Left kidney (tissue), 1 donor: ENCODE measurements at regions not wholly inside any gene's neighbourhood (a gene's known extent, or its start where the extent isn't known, plus 50 kb on each side); places are given as distances from the start of the nearest gene placed in this dataset.
A peak's percentile ranks its signal among the peaks of the same experiment; 100 is the strongest.

Experiments
- DNase-seq: peaks from one replicate; pipeline ENCODE4 v3.0.0-alpha.2; 2013

DNA sequence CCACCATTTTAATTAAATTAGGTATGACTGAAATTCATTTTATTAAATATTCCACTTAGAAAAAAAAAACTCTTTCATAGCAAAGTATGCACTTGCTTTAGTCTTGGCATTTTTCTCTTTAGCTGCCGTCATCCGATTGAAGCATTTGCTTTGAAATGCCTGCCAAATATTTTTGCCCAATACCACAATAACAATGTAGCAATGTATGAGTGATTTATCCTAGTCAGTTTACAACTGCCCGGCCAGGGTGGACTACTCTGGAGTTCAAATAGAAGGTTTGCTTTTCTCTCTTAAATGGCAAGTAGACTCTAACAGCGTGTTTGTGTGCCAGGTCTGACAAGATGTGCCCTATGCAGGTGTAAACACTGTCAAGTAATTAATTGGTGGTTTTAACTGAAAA lies 675.3 kb upstream of the SGCG start:
- no peak for DNase-seq

- no peak for DNase-seq
Measured at GRCh38 chr13:22506096-22506691, 674.6 kb upstream of the SGCG start.

- DNase-seq = no peak
Measured at GRCh38 chr13:22517544-22517943, 663.2 kb upstream of the SGCG start.

DNA sequence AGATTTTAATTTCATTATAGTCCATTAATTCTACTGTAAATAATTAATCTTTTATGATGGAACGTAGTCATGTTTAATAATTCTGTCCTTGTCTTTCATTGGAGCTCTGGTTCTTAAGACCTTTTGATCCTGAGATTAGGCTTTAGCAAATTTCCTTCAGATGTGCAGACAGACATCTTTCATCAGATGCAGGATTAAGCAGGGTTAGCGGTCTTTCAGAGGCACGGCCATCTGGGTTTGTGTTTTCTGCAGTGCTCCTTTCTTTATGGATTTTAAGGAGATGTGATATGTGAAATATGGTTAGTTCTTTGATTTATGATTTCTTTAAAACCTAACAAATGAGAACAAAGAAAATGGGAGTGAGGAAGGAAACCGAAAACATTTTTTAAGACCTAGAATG lies 643.9 kb upstream of the SGCG start:
- no peak for DNase-seq

DNA sequence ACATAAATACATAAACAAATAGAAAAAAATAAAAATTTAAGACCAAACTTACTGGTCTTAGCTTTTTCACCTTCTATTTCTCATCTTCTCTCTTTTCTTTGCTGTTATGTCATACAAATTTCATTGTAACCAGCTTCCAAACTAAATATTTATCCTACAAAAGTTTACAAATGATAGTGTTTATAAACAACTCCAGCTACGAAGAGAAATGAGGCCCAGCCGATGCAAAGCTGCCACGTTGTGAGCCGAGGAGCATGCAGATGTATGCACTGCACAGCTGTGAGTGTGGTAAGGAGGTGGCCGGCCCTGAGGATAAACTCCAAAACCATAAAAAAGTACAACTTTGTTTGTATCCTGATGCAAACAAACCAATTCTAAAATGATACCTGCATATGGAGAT lies 642.4 kb upstream of the SGCG start:
- no peak for DNase-seq

- DNase-seq = no peak
Measured at GRCh38 chr13:22549126-22549525, 631.7 kb upstream of the SGCG start.

- no peak for DNase-seq
Measured at GRCh38 chr13:22561581-22561980, 619.2 kb upstream of the SGCG start.

GRCh38 chr13:22562116-22562515 lies 618.7 kb upstream of the SGCG start:
- no peak for DNase-seq

- DNase-seq = no peak
Measured at GRCh38 chr13:22563272-22563671, 617.5 kb upstream of the SGCG start.

DNA sequence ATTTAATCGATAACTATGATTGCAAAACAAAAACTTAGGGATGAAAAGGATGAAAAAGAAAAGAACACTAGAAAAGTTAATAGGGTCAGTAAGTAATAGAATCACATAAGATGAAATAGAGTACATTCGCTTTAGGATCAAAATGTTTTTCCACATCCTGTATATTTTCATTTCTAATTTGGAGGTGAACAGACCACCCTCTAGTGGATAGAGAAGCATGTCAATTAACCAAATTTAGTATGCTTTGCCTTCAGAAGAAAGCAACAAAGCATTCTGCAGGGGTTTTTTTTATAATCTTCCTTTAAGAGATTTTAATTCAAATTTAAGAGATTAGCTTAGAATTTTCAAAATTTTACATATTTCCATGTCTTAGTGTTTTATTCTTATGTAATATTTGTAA lies 611.0 kb upstream of the SGCG start:
- DNase-seq = no peak

- no peak for DNase-seq
Measured at GRCh38 chr13:22589880-22590279, 590.9 kb upstream of the SGCG start.

- no peak for DNase-seq
Measured at GRCh38 chr13:22592515-22592914, 588.3 kb upstream of the SGCG start.

- DNase-seq = no peak
Measured at GRCh38 chr13:22594041-22594440, 586.7 kb upstream of the SGCG start.

DNA sequence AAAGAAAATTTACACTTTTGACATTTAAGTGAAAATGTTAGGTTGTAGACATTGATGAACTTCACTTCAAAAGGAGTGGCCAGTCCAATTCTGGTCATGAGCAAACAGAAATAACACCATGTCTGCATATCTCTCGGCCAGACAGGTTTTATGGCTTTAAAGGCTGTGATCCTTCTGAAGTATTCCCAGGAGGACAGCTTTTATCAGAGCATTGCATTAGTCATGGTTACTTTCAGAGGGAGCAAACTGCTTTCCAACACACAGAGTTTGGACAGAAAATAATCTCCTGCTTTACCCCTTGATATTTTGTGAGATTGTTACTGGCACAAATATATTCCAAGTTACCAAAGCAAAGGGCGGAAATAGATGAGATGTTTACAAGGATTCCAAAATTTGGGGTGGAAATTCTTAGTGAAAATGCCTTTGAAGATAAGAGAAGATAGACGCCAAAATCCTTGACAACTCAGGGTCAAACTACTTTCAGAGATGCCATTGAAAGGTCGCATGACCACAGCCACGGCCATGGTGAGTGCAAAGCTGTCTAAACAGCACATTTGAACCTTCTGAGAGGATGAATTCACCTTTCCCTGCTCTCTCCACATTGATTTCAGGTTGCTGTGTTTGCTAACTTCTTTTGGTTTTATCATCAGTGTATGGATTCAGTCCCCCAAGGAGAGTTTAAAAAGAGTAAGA lies 584.5 kb upstream of the SGCG start:
- no peak for DNase-seq

DNA sequence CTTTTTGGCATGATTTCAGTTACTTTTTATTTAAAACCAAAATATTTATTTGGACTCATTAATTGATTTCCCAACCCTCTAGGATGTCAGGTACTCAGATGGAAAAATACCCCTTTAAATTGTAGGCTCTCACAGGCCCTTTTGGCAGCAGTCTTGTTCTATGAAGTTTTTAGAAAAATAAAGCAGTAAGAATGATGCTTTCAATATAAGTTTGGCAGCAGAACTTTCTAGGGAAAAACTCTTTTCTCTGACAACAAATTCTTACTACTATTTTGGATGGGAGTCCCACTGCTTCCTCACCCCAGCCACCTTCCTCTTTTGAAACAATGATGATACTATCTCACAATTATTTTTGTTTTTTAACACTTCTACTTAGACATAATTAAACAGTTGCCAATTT lies 581.6 kb upstream of the SGCG start:
- no peak for DNase-seq

DNA sequence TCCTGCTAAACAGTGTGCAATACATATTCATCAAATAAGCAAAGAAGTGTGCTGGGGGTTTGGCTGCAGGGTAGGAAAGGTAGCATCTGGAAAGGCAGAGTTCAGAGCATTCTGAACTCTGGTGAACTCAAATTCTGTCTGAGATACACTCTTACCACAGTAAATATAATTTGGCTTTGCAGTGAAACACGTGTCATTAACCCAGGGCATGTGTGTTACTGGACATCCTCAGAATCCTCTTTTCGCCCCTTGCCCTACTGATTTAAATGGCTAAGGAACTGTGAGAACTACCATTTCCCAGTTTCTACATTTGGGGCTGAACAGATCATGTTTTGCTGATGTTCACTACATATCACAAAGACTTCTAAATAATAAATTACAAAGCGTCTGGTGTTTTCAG lies 562.8 kb upstream of the SGCG start:
- no peak for DNase-seq

DNA sequence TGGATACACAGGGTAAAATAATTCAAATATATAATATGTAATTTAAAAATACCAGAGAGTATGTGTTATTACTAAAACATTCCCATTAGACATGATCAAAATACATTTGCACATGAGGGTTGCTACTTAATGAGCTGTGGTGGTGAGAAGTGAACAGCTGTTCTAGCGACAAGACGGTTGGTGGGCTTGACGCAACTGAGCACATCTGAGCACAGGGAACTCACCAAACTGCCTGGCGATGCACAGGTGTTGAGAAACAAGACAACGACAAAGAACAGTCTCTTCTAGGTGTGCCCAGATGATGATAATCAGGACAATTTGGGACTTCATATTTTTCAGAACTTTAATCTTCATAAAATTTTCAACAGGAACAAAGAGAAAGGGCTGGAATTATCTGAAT lies 555.1 kb upstream of the SGCG start:
- no peak for DNase-seq

DNA sequence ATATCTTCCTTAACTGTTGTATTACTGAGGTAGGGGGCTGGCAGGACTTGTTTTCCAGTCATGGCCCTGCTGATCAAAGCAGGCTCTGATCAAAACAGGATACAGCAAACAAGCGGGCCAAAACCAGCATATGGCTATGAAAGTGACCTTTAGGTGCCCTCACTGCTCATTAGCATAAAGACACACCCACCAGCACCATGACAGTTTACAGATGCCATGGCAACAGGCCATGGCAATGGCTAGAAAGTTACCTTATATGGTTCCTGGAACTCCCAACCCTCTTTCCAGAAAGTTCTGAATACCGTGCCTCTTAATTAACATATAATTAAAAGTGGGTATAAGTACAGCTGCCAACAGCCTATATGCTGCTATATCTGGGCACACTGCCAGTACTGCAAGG lies 551.4 kb upstream of the SGCG start:
- no peak for DNase-seq

GRCh38 chr13:22642088-22642487 lies 538.7 kb upstream of the SGCG start:
- DNase-seq = no peak

DNA sequence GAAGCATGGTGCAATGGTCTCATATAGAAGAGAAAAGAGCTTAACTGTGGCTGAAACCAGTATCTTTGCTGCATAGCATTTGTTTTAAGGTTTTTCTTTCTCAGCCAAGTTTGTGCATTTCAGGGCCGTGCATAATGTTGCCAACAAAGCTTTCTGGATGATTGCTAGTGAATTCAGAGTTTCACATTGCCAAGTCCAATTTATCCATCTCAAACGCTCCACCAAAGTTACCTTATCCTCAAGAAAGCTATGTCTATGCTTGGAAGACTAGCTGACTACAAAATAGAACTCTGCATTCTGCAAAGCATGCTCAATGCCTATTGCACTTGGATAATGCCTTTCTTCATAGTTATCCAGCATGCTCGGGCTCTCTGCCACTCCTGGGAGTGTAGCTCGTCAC lies 535.8 kb upstream of the SGCG start:
- DNase-seq = no peak

GRCh38 chr13:22647156-22647850 lies 533.5 kb upstream of the SGCG start:
- DNase-seq = no peak

DNA sequence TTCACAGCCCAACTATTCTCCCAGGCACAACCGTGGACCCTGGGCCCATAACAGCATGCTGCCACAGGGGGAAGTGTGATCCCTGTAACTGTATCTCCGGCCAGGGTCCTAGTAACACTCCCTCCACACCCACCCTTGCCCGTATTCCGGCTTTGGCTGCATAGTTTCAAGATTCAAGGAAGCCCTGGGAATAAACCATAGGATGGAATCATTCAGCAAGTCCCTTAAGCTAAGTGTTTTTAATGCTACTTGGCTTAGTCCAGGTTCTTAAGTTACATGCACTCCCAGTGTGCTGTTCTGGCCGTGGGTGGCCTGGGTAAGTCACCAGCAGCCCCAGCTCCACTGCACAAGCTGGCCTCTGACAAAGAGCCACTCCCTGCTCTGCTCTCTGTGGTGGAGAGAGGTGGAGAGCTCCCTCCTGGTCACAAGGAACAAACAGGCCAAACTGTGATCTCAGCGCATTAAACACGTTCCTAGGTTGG lies 532.4 kb upstream of the SGCG start:
- DNase-seq = peak; percentile 30

DNA sequence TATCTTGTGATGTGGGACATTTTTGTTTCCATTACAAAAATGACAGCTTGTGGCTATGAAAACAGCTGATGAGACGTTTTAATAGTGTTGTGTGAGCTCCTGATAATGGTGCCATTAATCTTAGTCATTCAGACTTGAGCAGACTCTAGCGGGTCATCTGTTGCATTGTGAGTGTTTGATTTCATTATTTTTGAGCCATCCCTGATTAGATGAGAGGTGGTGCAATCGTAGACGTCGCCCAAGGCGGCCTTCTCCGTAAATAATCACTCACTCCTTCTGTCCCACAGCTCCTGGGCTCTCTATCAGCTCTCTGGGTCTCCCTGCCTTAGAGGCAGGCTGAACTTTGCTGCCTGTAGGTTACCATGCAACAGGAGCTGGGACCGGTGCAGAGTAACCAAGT lies 528.0 kb upstream of the SGCG start:
- DNase-seq = no peak

- no peak for DNase-seq
Measured at GRCh38 chr13:22653866-22654265, 526.9 kb upstream of the SGCG start.
